Muscle layer of colon (tissue), 2 donors: ENCODE measurements at regions not wholly inside any gene's neighbourhood (a gene's known extent, or its start where the extent isn't known, plus 50 kb on each side); places are given as distances from the start of the nearest gene placed in this dataset.
A peak's percentile ranks its signal among the peaks of the same experiment; 100 is the strongest.

ENCODE experiments used
- H3K27ac ChIP-seq: one replicate; pipeline ENCODE4 v1.7.0; 2013; ENCODE audit warnings: low read depth, mild to moderate bottlenecking, low read length, moderate library complexity
- H3K27me3 ChIP-seq, 2 donors: one replicate each; pipeline ENCODE4 v1.7.0; 2013; ENCODE audit warnings: low read length in 2 of 2, mild to moderate bottlenecking in 2 of 2; ENCODE audit not compliant: insufficient read depth in 2 of 2, control insufficient read depth in 1 of 2
- H3K36me3 ChIP-seq: one replicate; pipeline ENCODE4 v1.7.0; 2013; ENCODE audit warnings: mild to moderate bottlenecking, low read length; ENCODE audit not compliant: insufficient read depth
- H3K4me1 ChIP-seq: one replicate; pipeline ENCODE4 v1.7.0; 2013; ENCODE audit warnings: mild to moderate bottlenecking, low read length; ENCODE audit not compliant: insufficient read depth
- H3K4me3 ChIP-seq, 2 donors: one replicate each; pipeline ENCODE4 v1.7.0; 2013; ENCODE audit warnings: low read length in 2 of 2, low read depth in 1 of 2, mild to moderate bottlenecking in 1 of 2, moderate library complexity in 1 of 2
- H3K9ac ChIP-seq: one replicate; pipeline ENCODE4 v1.7.0; 2013; ENCODE audit warnings: low read length
- H3K9me3 ChIP-seq: one replicate; pipeline ENCODE4 v1.7.0; 2013; ENCODE audit warnings: mild to moderate bottlenecking, low read length
- donor health status: abdominal sarcoma.
- donor health status: Adenocarcinoma of cecum.

GRCh38 chr4:125393825-125394224 is 79.1 kb downstream of the FAT4 start:
- no peaks in the 10 kb centered on the region for H3K36me3 ChIP-seq
- no peak overlapping the region for H3K4me3 ChIP-seq
- no peaks in the 10 kb centered on the region for H3K9me3 ChIP-seq
- H3K9ac ChIP-seq = no peak overlapping the region
- peaks cover 30% of the 10 kb centered on the region for H3K4me1 ChIP-seq
- H3K27me3 ChIP-seq = no peaks in the 10 kb centered on the region
- peak overlapping the region; percentile 1 for H3K27ac ChIP-seq

- no peaks in the 10 kb centered on the region for H3K36me3 ChIP-seq
- H3K9me3 ChIP-seq = no peaks in the 10 kb centered on the region
- H3K27me3 ChIP-seq = no peaks in the 10 kb centered on the region
- peaks cover 27% of the 10 kb centered on the region for H3K4me1 ChIP-seq
- no peak overlapping the region for H3K27ac ChIP-seq
- H3K9ac ChIP-seq = no peak overlapping the region
- no peak overlapping the region for H3K4me3 ChIP-seq
These were observed 82.5 kb downstream of the FAT4 start for GRCh38 chr4:125397226-125397625.

- no peaks in the 10 kb centered on the region for H3K9me3 ChIP-seq
- H3K36me3 ChIP-seq = no peaks in the 10 kb centered on the region
- H3K4me3 ChIP-seq = peak overlapping the region in 1 of 2 donors; percentile 6
- no peak overlapping the region for H3K9ac ChIP-seq
- H3K27me3 ChIP-seq = no peaks in the 10 kb centered on the region
- H3K27ac ChIP-seq = no peak overlapping the region
- peaks cover 30% of the 10 kb centered on the region for H3K4me1 ChIP-seq
These were observed 83.7 kb downstream of the FAT4 start for GRCh38 chr4:125398263-125399002.

GRCh38 chr4:125400756-125401155 is 86.0 kb downstream of the FAT4 start:
- no peak overlapping the region for H3K9ac ChIP-seq
- H3K4me3 ChIP-seq = no peak overlapping the region
- H3K9me3 ChIP-seq = no peaks in the 10 kb centered on the region
- H3K36me3 ChIP-seq = no peaks in the 10 kb centered on the region
- peaks cover 30% of the 10 kb centered on the region for H3K4me1 ChIP-seq
- no peak overlapping the region for H3K27ac ChIP-seq
- H3K27me3 ChIP-seq = no peaks in the 10 kb centered on the region

GRCh38 chr4:125401784-125402183 is 87.0 kb downstream of the FAT4 start:
- no peak overlapping the region for H3K4me3 ChIP-seq
- no peaks in the 10 kb centered on the region for H3K27me3 ChIP-seq
- H3K27ac ChIP-seq = no peak overlapping the region
- H3K9me3 ChIP-seq = no peaks in the 10 kb centered on the region
- no peaks in the 10 kb centered on the region for H3K36me3 ChIP-seq
- H3K4me1 ChIP-seq = peaks cover 30% of the 10 kb centered on the region
- no peak overlapping the region for H3K9ac ChIP-seq

GRCh38 chr4:125420526-125420925 is 105.8 kb downstream of the FAT4 start:
- H3K27me3 ChIP-seq = no peaks in the 10 kb centered on the region
- no peaks in the 10 kb centered on the region for H3K9me3 ChIP-seq
- H3K27ac ChIP-seq = no peak overlapping the region
- no peak overlapping the region for H3K9ac ChIP-seq
- H3K36me3 ChIP-seq = peaks cover 11% of the 10 kb centered on the region
- no peaks in the 10 kb centered on the region for H3K4me1 ChIP-seq
- H3K4me3 ChIP-seq = no peak overlapping the region

- Histone ChIP-seq H3K27me3 (no peaks in the 10 kb centered on the region), H3K36me3 (peaks cover under 1% of the 10 kb centered on the region), H3K27ac (no peak overlapping the region), H3K4me1 (no peaks in the 10 kb centered on the region), H3K4me3 (no peak overlapping the region), H3K9me3 (no peaks in the 10 kb centered on the region), H3K9ac (no peak overlapping the region)
These were observed 106.8 kb downstream of the FAT4 start for GRCh38 chr4:125421547-125421946.

GRCh38 chr4:125423124-125423523 is 108.4 kb downstream of the FAT4 start:
- Histone ChIP-seq H3K9me3 (no peaks in the 10 kb centered on the region), H3K27me3 (no peaks in the 10 kb centered on the region), H3K4me1 (no peaks in the 10 kb centered on the region), H3K9ac (no peak overlapping the region), H3K27ac (no peak overlapping the region), H3K4me3 (no peak overlapping the region), H3K36me3 (no peaks in the 10 kb centered on the region)

- Histone ChIP-seq H3K27me3 (no peaks in the 10 kb centered on the region), H3K27ac (no peak overlapping the region), H3K4me1 (peaks cover 6% of the 10 kb centered on the region), H3K9ac (no peak overlapping the region), H3K4me3 (no peak overlapping the region), H3K36me3 (no peaks in the 10 kb centered on the region), H3K9me3 (no peaks in the 10 kb centered on the region)
These were observed 114.1 kb downstream of the FAT4 start for GRCh38 chr4:125428832-125429231.

- no peak overlapping the region for H3K27ac ChIP-seq
- no peak overlapping the region for H3K9ac ChIP-seq
- H3K4me1 ChIP-seq = peaks cover 6% of the 10 kb centered on the region
- no peak overlapping the region for H3K4me3 ChIP-seq
- no peaks in the 10 kb centered on the region for H3K27me3 ChIP-seq
- H3K36me3 ChIP-seq = peaks cover 5% of the 10 kb centered on the region
- no peaks in the 10 kb centered on the region for H3K9me3 ChIP-seq
These were observed 115.3 kb downstream of the FAT4 start for GRCh38 chr4:125430086-125430485.

GRCh38 chr4:125432078-125432477 is 117.3 kb downstream of the FAT4 start:
- H3K27me3 ChIP-seq = no peaks in the 10 kb centered on the region
- peaks cover 11% of the 10 kb centered on the region for H3K36me3 ChIP-seq
- H3K9me3 ChIP-seq = no peaks in the 10 kb centered on the region
- no peak overlapping the region for H3K4me3 ChIP-seq
- H3K9ac ChIP-seq = no peak overlapping the region
- H3K27ac ChIP-seq = no peak overlapping the region
- H3K4me1 ChIP-seq = peaks cover 6% of the 10 kb centered on the region

GRCh38 chr4:125433453-125433852 is 118.7 kb downstream of the FAT4 start:
- Histone ChIP-seq H3K27ac (no peak overlapping the region), H3K27me3 (no peaks in the 10 kb centered on the region), H3K4me3 (no peak overlapping the region), H3K4me1 (peaks cover 6% of the 10 kb centered on the region), H3K9ac (no peak overlapping the region), H3K36me3 (peaks cover 11% of the 10 kb centered on the region), H3K9me3 (no peaks in the 10 kb centered on the region)
